NCI-H1092 (cell line): ENCODE measurements at regions not wholly inside any gene's neighbourhood (a gene's known extent, or its start where the extent isn't known, plus 50 kb on each side); places are given as distances from the start of the nearest gene placed in this dataset.
"Not testable (repeated sequence)": the region's sequence is repeated elsewhere in the genome, so short reads cannot be mapped to it uniquely, and the experiment has no call there.

Experiments used
- DNase-seq: peaks from one replicate; lab custom pipeline; 2025; lab: John Stamatoyannopoulos, UW

- DNase-seq: no peak
Observed at GRCh38 chr11:91158297-91158696, 935.4 kb upstream of the CHORDC1 start.

GRCh38 chr11:91156041-91156440 lies 933.2 kb upstream of the CHORDC1 start:
- DNase-seq: no peak

DNA sequence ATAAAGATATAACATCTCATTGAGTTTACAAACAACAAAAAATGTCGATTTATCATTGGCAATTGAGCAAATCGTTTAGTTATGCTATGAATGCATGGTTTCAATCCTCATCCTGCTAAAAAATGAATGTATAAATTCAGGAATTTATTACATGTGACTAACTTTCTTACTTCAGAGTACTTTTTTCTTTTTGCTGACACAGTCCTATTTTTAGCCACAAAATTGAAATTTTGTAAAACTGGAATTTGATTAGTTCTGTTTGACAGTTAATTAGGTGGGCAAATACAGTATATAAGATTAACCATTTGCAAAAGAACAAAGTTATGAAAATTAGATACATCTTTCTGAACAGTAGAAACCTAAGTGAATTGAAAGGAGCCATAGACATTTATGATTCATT lies 925.0 kb upstream of the CHORDC1 start:
- DNase-seq: no peak

DNA sequence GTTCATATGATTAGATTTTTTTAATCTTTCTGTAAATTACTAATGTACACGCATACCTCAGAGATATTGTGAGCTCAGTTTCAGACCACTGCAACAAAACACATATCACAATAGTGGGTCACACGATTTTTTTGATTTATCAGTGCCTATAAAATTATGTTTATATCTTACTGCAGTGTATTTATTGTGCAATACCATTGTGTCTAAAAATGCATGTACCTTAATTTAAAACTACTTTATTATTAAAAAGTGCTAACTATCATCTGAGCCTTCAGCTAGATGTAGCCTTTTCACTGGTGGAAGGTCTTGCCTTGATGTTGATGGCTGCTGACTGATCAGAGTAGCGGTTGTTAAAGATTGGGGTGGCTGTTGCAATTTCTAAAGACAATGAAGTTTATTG lies 918.8 kb upstream of the CHORDC1 start:
- no peak for DNase-seq

- no peak for DNase-seq
Observed at GRCh38 chr11:91136631-91137030, 913.8 kb upstream of the CHORDC1 start.

DNA sequence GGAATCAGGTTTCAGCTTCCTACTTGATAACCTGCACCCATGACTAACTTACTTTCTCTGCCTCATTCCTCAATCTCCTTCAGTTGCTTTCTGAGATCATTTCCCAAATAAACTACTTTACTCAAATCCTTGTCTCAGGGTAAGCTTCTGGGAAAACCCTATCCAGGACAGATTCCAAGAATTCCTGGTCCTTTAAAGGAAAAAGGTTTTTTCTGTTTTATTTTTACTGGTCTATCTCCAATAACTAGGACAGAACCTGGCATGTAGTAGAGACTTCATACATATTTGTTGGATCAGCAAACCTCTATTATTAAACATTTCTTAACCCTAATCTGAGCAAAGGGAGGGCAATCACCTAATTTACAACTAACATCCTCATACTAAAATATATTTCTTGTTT lies 910.5 kb upstream of the CHORDC1 start:
- no peak for DNase-seq

DNA sequence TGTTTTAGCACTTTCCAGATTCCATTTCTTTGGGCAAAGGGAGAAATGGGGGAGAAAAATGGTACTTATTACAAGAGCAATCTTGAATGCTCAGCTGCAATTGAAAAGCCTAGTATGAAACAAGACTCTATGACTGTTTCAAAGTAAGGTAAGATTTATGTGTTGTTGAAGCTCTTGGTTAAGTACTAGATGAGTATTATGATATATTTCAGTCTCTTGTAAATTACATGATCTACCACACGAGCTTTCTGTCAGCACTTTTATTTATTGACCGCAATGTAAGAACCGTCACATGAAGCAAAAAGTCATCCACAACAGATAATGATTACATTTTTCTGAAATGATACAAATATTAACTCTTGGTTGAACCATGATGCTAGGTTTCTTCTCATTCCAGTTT lies 906.7 kb upstream of the CHORDC1 start:
- DNase-seq: no peak

- DNase-seq: no peak
Observed at GRCh38 chr11:91124363-91124762, 901.5 kb upstream of the CHORDC1 start.

DNA sequence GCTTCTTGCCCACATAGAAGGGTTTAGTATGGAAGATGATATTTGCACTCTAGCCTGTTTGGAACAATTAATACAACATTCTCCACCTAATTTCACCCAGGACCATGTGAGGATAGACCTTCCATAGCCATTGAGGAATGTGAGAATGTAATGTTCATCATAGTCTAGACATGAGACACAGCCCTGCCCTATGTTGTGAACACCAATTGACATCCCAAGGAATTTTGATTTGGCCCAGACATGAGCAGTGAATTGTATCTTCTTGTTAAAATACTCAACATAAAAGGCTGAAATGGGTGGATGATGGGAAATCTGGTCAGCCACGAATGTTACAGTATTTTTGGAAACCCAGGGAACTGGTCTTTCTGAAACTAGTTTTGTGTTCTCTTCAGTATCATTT lies 892.3 kb upstream of the CHORDC1 start:
- DNase-seq: no peak

DNA sequence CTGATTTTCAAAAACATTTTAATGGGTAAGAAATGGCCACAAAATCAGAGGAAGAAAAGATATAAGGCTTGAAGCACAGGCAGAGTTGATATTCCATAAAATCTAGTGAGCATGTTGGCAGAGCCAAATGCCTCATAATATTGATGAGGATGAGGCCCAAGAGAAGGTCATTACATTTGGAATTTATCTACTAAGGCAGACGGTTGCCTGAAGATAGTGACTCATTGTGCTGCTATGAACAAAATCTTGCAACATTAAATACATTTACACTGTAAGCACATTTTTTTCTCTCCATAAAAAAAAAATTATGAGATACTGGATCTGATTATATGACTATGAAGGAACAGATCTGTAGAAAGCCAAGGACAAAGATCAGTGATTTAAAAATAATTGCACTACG lies 881.4 kb upstream of the CHORDC1 start:
- DNase-seq: no peak

GRCh38 chr11:91100427-91100826 lies 877.6 kb upstream of the CHORDC1 start:
- no peak for DNase-seq

GRCh38 chr11:91097083-91097482 lies 874.2 kb upstream of the CHORDC1 start:
- no peak for DNase-seq

DNA sequence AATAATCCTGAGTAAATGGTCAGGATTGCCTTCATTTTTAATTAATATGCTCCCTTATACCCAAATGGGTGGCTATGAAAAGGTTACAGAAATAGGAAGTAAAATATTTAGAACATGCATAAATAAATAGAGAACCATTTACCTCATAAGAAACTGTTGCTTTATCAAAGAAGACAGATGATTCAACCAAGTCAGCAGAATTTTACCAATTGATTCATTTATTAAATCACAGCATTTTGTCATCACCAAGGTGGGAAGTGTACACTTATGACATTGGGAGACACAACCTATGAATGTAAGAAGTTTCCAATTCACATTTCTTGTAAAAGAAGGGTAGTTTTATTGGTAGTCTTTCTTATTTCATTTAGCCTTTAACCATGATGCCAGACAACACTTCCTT lies 870.3 kb upstream of the CHORDC1 start:
- no peak for DNase-seq

DNA sequence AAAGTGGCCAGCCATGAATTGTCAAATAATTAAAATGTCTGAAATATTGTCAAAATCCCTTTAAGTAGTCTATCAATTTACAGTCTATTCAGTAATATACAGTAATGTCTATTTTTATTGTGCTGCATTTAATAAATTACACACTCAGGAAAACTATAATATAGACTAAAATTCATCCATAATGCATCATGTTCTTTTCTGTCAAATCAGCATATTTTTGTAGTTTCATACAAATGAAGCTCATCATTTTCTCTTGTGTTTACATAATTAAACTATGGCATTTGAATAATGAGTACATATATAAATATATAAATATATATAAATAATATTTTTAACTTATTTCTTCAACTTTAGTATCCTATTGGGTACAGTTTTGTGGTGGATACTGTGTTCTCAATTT lies 868.7 kb upstream of the CHORDC1 start:
- no peak for DNase-seq

- DNase-seq: no peak
Observed at GRCh38 chr11:91086028-91086427, 863.2 kb upstream of the CHORDC1 start.

GRCh38 chr11:91082255-91082654 lies 859.4 kb upstream of the CHORDC1 start:
- DNase-seq: no peak

GRCh38 chr11:91081440-91082043 lies 858.7 kb upstream of the CHORDC1 start:
- no peak for DNase-seq

DNA sequence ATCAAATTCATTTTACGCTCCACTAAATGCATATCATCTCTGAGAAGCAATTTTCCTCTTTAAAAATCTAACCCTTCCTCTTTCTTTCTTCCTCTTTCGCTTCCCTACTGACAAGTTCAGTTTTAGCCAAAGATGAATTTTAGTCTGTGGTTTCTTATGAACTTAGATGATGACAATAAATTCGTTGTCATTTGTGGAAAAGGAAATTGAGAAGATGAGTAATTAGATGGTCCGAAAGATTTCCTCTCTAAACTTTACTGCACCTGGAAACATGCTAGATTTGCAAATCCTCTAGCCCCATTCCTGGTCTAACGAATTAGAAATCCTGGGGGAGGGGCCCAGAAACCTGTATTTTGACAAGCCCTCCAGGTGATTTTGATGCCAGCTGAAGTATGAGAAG lies 855.4 kb upstream of the CHORDC1 start:
- no peak for DNase-seq

DNA sequence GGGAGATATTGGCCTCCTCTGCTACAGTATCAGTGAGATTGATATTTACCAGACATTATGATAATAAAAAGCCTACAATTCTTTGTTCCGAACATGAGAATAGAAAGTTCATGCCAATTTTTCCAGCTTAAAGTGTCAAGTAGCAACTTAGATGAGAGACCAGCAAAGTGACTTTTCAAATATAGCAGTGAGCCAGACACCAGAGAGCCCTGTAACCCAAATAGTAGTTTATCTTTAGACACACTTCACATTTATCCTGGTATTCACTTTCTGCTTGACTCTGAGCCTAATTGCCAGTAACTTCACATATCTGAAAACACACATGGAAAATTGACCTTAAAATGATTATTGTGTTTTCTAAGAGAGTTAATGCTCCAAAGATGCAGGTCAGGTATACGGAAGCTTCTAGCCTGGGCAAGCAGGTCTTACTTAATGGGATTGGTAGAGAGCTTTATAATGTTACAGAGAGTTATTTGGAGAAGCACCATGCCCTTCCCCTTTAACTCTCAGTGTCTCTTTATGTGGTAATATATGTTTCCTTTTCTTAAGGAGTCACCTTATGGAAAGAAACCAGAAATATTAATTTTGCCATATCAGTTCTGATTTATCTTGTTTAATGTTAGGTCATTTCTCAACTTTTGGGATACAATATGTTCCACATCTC lies 852.3 kb upstream of the CHORDC1 start:
- no peak for DNase-seq

- no peak for DNase-seq
Observed at GRCh38 chr11:91067666-91068065, 844.8 kb upstream of the CHORDC1 start.

- no peak for DNase-seq
Observed at GRCh38 chr11:91066456-91067047, 843.7 kb upstream of the CHORDC1 start.

GRCh38 chr11:91063399-91063798 lies 840.5 kb upstream of the CHORDC1 start:
- DNase-seq: not testable (repeated sequence)

- DNase-seq: no peak
Observed at GRCh38 chr11:91047882-91048281, 825.0 kb upstream of the CHORDC1 start.

DNA sequence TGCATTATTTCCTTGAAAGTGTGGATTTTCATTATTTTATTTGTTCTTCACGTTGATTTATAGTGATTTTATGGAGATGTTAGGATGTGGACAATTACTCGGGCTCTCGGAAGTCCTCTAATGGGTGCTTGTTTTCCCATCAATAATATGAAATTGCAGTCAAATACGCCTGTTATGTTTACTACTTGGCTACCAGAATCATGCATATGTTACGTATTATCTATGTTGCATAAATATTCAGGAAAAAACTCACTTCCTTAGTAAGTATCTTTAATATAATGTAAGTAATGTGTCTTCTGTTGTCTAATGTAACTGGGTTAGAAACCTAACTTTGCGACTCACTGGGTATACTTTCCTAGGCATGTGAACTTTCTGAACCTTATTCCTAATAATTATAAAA lies 823.4 kb upstream of the CHORDC1 start:
- no peak for DNase-seq
